GM18867 (cell line): ENCODE measurements at regions not wholly inside any gene's neighbourhood (a gene's known extent, or its start where the extent isn't known, plus 50 kb on each side); places are given as distances from the start of the nearest gene placed in this dataset.
"Not testable (repeated sequence)": the region's sequence is repeated elsewhere in the genome, so short reads cannot be mapped to it uniquely, and the experiment has no call there.

Source experiments
- ATAC-seq: cut with Tn5 transposase; IDR thresholded peaks from one replicate; pipeline ENCODE4 v1.9.1; 2021; ENCODE audit warnings: mild to moderate bottlenecking, moderate library complexity; ENCODE audit not compliant: unreplicated experiment

DNA sequence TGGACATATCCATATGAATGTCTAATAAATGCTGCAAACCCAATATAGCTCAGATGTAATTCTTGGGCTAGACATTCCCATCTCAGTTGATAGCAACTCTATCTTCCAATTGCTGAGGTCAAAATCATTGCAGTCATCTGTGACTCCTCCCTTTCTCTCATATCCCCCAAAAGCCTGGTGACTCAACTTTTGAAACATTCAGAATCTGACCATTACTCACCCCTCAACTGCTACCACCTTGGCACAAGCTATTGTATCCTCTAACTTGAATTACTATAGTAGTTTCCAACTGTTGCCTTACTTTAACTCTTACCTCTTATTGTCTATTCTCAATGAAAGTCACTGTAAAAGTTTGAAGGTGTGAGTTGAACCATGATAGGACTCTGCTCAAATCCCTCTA lies 600.1 kb upstream of the RGMB start:
- ATAC-seq, result no peak

DNA sequence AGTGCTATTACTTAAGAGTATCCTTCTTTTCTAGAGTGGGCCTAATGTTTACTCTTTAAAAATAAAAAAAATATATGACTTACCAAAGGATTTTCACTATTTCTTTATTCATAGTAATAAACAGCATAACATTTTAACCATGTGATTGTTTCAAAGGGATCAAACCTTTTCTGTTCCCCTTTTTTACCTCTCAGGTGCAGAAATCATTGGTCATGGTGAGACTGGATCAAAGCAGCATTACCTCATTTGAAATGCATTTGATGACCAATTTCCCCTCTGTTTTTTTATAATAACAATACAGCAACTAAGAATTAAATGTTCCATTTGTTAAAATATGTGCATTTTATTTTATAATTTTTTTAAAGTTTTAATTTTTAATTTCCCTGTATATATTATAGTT lies 598.0 kb upstream of the RGMB start:
- ATAC-seq, result no peak

DNA sequence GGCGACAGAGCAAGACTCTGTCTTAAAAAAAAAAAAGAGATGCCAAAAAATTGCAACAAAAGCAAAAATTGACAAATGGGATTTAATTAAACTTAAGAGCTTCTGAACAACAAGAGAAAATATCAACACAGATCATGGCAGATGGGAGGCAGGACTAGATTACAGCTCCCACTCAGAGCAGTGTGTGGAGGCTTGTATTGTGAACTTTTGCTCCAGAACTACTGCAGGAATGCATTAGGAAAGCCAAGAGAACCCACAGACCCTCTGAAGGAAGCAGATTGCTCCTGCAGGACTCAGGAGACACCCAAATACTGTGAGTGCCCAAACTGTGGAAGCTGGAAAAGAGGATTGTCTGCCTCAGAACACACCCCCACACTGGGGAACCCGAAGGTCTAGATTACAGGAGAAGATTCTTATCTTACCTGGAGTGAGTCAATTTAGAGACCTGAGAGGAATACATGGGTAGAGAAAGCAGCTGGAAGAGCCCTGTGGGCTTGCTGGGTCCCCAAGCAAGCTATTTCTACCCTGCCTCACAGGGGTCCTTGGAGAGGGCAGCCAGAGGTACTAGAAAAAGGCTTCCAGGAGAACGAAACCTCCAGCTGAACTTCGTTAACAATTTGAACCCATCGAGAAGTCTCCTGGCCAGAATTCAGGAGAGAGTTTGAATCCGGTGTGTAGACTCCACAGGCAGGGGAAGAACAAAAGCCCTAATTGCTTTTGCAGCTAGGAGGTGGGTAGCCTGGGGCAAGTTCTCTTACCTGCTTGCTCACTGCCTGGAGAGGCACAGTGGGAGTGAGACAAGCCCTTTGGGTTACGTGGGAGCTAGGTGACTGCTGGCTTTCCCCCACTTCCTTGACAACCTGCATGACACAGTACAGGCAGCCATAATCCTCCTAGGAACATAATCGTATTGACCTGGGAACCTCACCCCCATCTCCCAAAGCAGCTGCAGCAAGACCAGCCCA lies 593.4 kb upstream of the RGMB start:
- no peak for ATAC-seq

DNA sequence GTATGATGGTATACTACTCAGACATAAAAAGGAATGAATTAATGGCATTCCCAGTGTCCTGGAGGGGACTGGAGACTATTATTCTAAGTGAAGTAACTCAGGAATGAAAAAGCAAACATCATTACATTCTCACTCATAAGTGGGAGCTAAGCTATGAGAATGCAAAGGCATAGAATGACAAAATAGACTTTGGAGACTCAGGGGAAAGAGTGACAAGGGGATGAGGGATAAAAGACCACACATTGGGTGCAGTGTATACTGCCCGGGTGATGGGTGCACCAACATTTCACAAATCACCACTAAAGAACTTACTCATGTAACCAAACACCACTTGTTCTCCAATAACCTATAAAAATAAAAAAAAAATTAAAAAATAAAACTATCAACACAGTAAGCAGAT lies 587.3 kb upstream of the RGMB start:
- ATAC-seq, result no peak

DNA sequence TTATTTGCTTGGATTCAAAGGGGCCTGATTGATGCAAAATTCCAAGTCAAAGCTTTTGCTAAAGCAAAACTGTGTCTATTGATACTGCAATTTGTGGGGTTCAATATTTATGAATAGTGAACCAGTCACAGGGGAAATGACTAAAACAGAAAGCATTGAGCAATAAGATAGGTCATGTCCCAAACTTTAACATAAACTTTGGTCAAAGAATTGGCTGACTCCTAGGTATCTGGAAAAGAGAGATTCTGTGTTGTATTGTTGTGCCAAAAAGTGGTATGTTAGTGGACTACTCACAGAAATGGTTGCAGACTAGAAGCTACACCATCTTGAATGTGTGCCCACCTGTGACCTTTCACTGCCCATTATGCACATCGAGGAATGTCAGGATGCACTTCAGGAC lies 585.5 kb upstream of the RGMB start:
- no peak for ATAC-seq

DNA sequence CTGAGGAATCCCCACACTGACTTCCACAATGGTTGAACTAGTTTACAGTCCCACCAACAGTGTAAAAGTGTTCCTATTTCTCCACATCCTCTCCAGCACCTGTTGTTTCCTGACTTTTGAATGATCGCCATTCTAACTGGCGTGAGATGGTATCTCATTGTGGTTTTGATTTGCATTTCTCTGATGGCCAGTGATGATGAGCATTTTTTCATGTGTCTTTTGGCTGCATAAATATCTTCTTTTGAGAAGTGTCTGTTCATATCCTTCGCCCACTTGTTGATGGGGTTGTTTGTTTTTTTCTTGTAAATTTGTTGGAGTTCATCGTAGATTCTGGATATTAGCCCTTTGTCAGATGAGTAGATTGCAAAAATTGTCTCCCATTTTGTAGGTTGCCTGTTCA lies 583.1 kb upstream of the RGMB start:
- ATAC-seq, result not testable (repeated sequence)

DNA sequence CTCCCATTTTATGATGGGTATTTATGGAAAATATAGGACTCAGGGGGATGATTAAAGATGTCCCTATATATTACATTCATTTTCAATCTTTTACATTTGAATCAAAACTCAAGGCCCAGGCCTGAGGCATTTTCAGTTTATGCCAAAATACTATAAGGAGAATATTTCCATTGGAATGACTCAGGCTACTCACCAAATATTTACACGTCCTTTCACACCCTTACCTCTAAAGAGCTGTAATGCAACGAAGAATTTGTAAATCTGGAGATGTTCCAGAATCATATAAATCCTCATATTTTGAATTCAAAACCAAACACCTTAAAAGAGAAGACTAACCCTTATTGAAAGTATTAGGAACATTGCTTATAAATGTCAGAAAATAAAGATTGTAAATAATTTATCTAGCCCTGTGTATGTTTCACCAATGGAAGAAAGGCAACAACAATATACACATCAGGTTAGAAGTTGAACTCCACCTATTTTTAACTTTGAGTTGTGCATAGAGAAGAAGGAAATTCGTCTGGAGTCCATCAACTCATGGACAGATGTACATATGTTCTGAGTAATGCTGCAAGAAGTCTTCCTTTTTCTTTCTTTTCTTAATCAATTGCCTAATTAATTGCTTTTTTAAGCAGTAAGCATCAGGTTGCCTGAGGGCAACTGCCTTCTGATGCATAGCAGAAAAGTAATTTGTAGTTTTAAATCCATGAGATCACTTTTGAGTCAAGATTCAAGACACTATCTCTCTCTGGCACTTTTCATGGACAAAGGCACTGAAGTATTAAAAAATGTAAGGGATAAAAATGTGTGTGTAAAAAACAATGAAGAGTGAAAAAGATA lies 579.3 kb upstream of the RGMB start:
- ATAC-seq, result no peak

DNA sequence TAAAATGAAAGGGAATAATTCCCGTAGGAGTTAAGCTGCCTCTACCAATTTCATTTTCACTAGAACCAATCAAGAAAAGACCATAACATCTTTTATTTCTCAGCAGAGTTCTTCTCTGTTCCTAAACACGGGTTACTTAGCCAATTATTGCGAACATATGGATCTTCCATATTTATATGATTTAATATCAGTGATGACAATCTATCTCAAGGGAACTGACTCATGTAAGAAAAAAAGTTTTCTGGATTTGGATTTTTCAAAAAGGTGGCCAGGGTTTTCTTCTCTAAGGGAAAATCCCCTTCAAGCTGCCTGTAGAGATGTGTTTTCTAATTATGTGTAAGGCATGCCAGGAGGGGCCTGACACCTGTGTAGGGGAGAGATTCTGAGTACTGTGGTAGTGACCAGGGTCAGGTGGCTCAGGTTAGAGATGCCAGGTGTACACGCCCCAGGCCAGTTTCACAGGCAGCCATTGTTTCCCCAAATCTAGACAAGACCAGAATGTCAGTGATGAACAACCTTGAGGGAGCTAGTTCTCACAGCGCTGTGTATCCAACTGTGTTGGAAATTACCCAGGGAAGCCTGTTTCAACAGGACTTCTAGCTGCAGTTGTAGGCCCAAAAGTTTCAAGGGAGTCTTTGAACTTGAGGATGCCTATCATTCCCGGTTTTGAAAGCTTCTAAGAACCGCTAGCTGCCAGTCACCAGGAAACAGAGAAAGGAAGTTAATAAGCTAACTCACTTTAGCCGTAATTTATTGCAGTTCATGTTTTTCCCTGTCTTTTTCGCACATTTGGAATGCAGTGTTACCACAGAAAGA lies 572.5 kb upstream of the RGMB start:
- ATAC-seq, result no peak

DNA sequence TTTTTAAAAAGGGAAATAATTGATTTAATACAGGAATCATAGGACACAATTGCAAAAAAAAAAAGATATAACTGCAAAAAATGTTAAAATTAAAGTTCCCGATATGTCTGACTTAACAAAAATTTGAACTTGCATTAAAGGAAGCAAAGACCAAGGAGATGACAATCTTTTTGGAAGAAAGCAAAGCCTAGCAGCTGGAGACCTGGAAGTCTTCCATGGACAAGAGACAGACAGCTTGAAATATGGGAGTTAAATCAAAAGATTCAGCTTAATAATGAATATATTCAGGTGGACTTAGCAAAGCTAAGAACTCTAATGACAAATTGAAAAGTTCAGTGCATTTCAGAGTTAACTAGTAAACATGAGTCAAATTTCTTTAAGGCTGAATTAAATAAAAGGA lies 568.7 kb upstream of the RGMB start:
- no peak for ATAC-seq

DNA sequence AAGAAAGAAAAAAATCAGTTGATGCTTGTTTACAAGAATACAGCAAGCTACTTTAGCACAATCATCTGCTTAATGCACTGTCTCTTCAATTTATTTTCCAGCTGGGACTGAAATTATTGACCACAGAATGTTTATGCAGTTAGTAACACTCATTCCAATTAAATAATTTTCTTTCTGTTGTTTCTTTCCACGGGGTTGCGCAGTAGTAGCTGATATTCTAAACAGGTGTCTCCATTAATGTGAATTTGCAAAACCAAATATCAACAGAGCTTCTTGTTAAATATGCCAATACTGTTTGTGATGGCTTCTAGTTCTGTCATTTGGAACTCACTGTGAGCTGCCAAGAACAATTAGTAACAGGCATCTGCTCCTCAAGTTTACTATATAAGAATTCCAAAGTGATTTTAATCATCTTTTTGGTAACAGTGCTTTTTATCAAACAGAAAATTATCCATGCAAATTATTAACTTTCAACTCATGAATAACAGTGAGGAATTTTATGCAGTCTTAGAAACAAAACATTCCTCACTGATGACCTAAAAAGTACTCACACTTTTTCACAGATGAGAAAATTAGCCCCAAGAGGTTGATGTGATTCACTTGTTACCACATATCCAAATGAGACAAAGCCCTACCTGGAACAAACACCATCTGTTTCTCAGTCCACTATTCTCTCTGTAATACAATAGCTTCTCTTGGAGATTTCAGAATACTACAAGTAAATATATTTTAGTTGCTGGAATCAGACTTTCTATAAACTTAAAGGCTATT lies 567.6 kb upstream of the RGMB start:
- no peak for ATAC-seq

DNA sequence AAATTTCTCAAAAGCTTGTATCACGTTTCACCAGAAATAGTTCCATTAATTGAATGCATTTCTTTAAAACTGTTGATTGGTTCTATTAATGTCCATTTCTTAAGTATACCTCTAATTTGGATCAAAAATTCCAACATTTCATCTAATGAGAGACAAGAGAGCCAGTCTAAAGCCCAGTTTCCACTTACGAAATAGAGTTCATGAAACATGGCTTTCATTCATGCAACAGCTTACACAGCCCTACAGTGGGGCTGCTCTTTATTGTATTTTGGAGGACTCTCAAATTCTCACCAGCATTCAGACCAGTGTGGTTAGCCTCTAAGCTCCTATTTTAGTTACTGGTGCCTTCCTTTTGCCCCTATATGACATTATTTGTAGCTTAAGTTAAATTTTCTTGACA lies 566.9 kb upstream of the RGMB start:
- ATAC-seq, result no peak

DNA sequence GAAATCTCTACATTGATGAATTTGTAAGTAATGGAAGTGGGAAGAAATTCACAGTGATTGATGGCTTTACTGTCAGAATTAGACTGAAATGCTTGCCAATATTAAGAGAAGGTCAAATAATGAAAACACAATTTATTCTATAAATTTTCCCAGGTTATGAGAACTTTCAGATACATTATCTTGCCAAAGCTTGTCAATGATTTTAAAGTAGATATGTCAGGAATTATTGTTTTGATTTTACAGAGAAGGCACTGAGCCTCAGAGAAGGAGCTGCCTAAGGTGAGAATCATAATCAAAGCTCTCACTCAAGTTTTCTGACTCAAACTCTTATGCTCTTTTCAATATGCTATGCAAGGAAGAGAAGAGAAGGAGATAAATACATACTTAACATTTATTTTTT lies 564.0 kb upstream of the RGMB start:
- ATAC-seq, result no peak

DNA sequence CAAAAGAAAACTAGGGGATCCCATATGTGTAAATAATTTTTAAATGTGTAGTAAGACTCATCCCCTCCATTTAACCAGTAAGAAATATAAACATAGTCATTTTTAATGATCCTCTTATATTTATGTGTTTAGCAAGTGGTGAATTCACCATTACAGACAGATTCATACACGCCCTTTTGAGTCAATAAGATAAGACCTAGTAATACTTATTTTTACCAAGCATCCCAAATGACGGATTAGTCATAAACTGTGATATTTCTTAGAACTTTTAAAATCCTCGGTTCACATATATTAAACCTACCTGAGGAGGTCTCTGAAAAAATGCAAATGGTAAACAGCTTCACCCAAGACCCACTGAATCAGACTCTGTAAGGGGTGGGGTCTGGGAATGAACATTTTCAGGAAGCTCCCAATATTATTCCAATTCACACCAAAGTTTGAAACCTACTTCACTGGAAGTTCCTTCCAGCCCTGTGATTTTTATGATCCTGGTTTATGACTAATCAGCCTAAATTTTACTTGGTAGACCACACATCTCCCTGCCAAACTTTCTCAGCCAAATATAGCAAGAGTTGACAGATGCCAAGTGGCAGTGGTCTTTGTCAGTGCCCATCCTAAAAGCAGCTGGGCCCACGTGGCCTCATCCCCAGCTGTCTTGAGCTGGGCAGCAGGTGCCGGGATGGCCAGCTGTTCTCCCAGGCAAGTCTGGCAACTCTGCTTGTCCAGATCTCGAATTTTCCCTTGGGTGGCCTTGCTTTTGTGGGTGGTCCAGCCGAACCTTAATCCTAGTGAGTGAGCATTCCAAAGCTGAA lies 559.0 kb upstream of the RGMB start:
- ATAC-seq, result no peak

DNA sequence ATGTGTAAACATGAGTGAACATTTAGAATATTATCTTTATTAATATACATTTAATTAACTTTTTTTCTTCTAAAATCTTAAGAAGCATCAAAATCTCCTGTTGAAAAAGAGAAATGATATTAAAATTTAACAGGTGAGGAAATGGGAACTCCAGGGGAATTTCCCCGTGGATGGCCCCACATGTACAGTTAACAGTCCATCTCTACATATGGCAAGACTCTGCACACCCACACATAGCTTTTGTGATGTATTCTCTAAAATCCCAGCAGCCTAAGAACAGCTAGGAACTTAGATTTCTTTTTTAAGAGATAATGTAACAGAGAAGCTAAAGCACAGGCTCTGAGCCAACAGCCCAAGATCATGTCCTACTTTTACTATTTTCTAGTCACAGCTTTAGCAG lies 556.3 kb upstream of the RGMB start:
- ATAC-seq, result no peak

DNA sequence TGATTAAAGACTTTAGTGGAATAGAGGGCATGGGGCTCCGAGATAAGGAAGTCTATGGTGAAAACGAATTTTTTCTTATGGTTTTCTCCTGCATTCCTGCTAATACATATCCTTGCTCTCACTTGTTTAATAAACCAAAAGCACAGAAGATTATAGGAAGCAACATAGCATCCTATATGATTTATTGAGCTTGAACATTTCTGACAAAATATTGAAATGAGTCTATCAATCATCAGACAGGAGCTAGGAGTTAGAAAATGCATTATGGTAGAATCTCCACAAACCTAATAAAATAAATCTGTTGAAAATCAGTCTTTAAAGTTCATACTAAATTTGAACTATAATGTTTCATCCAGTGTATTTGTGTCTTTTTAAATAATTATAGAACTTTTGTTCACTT lies 554.6 kb upstream of the RGMB start:
- no peak for ATAC-seq

DNA sequence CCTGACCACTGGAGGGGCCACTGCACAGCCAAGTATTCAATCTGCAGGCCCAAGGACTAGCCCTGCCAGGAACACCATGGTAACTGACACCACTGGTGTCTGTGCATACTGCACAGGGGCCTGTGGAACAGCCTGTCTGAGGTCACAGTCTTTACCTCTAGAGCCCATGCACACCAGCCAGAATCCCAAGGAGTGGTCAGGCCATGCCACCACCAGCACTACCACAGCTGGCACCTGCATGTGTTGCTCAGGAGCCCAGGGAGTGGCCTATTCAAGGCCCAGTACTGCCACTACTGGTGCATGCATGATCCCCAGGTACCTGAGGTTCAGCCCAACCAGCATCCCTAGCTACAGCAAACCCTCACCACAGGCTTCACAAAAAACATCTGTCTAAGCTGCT lies 546.0 kb upstream of the RGMB start:
- no peak for ATAC-seq

DNA sequence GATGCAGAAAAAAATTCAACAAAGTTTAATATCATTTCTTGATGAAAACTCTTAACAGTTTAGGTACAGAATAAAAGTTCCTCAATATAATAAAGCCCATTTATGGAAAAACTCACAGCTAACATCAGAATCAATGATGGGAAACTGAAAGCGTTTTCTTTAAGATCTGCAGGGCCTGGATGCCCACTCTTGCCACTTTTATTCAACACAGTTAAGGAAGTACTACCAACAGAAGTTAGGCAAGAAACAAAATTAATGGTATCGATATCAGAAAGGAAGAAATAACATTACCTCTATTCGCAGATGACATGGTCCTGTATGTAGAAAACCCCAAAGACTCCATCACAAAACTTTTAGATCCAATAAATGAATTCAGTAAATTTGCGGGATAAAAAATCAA lies 542.4 kb upstream of the RGMB start:
- no peak for ATAC-seq

DNA sequence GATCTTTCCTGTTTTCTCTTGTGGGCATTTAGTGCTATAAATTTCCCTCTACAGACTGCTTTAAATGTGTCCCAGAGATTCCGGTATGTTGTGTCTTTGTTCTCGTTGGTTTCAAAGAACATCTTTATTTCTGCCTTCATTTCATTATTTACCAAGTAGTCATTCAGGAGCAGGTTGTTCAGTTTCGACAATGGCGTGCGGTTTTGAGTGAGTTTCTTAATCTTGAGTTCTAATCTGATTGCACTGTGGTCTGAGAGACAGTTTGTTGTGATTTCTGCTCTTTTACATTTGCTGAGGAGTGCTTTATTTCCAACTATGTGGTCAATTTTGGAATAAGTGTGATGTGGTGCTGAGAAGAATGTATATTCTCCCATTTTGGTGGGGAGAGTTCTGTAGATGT lies 535.7 kb upstream of the RGMB start:
- not testable (repeated sequence) for ATAC-seq

DNA sequence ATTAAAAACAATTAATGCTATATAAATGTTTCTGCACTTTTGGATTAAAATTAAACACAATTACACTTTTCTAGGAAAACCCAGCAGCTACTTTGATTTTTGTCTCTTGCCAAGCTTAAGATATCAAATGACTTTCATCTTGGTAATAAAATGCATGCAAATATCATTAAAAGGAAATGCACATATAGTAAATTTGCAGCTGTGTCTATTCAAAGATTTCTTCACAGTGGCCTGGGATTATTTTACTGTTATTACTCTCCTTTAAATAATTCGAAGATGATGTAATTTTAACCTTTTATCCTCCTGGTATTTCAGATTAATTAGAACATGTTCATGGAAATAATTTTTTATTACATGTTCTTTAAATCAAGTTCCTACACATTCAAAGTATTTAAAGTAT lies 529.5 kb upstream of the RGMB start:
- no peak for ATAC-seq

DNA sequence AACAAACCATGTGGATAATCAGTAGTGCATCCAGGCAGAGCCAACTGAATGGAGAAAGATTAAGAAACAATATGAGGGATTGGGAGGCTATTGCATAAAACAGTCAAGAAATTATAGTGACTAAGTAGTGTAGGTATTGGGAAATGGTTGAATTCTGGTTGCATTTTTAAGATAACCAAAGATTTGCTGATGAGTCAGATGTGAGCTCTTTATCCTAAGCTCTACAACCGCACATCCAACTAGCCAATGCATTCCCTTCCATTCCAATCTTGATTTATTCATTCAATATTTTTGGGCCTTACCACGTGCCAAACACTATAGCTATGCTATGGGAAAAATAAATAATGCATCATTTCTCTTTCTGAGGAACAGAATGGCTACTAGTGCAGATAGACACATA lies 524.5 kb upstream of the RGMB start:
- ATAC-seq, result no peak
